DND-41 (cell line): ENCODE measurements at regions not wholly inside any gene's neighbourhood (a gene's known extent, or its start where the extent isn't known, plus 50 kb on each side); places are given as distances from the start of the nearest gene placed in this dataset.

ENCODE experiments used
- ATAC-seq: fragments of 200-7000 bp; cut with Tn5 transposase; 3 replicates; pipeline ENCODE4 v1.9.1; 2021; ENCODE audit warnings: low read depth; ENCODE audit not compliant: insufficient read depth
- DNase-seq: peaks from one replicate; pipeline ENCODE4 v3.0.0-alpha.2; 2020
- H2AFZ ChIP-seq: 2 replicates; pipeline ENCODE4 v1.6.0; 2012; ENCODE audit warnings: low read depth, low read length
- H3K27ac ChIP-seq: 2 replicates; pipeline ENCODE4 v1.5.1; 2012; ENCODE audit warnings: low read length, inconsistent platforms
- H3K27me3 ChIP-seq: fragments of 200-600 bp; sonication (generic); 2 replicates; pipeline ENCODE4 v1.6.0; 2012; ENCODE audit warnings: low read length, mild to moderate bottlenecking, inconsistent platforms; ENCODE audit not compliant: insufficient read depth, poor library complexity
- H3K36me3 ChIP-seq: 2 replicates; pipeline ENCODE4 v1.5.1; 2012; ENCODE audit warnings: low read length, inconsistent platforms; ENCODE audit not compliant: insufficient read depth
- H3K4me1 ChIP-seq: 2 replicates; pipeline ENCODE4 v1.5.1; 2012; ENCODE audit warnings: mild to moderate bottlenecking, low read length; ENCODE audit not compliant: insufficient read depth
- H3K4me2 ChIP-seq: 2 replicates; pipeline ENCODE4 v1.6.0; 2012; ENCODE audit warnings: mild to moderate bottlenecking, moderate library complexity, low read length, inconsistent platforms; ENCODE audit not compliant: insufficient read depth
- H3K4me3 ChIP-seq, 2 experiments: fragments of 200-600 bp in 1 of 2; shearing (Covaris generic) in 1 of 2; 2 replicates each; pipeline ENCODE4 v1.5.1; 2012 to 2016; ENCODE audit warnings: inconsistent platforms in 2 of 2, low read length in 2 of 2, mild to moderate bottlenecking in 2 of 2, low read depth in 1 of 2, moderate library complexity in 1 of 2
- H3K79me2 ChIP-seq: 2 replicates; pipeline ENCODE4 v1.6.0; 2012; ENCODE audit warnings: low read length, inconsistent platforms; ENCODE audit not compliant: insufficient read depth
- H3K9ac ChIP-seq: 2 replicates; pipeline ENCODE4 v1.6.0; 2012; ENCODE audit warnings: low read depth, mild to moderate bottlenecking, inconsistent platforms, low read length, moderate library complexity
- H3K9me3 ChIP-seq: 2 replicates; pipeline ENCODE4 v1.5.1; 2012; ENCODE audit warnings: low read length, moderate library complexity, mild to moderate bottlenecking, inconsistent platforms; ENCODE audit not compliant: insufficient read depth, severe bottlenecking
- H4K20me1 ChIP-seq: 2 replicates; pipeline ENCODE4 v1.6.0; 2012; ENCODE audit warnings: low read length; ENCODE audit not compliant: insufficient read depth
- CTCF ChIP-seq: IDR thresholded peaks from 2 replicates; pipeline ENCODE4 v1.5.1; 2012; ENCODE audit warnings: borderline replicate concordance, low read length, moderate library complexity, mild to moderate bottlenecking; ENCODE audit not compliant: poor library complexity, severe bottlenecking; ENCODE audit errors: extremely low read depth
- EZH2 ChIP-seq: IDR thresholded peaks from 3 replicates; pipeline ENCODE4 v1.6.1; 2012; ENCODE audit warnings: borderline replicate concordance, low read depth, mild to moderate bottlenecking, moderate library complexity, low read length, inconsistent platforms; ENCODE audit not compliant: severe bottlenecking

- Histone ChIP-seq H3K27ac (no peak overlapping the region), H3K9me3 (no peaks in the 10 kb centered on the region), H3K4me1 (no peaks in the 10 kb centered on the region), H4K20me1 (no peaks in the 10 kb centered on the region), H3K36me3 (no peaks in the 10 kb centered on the region), H3K9ac (no peak overlapping the region), H3K4me2 (no peak overlapping the region), H3K79me2 (no peaks in the 10 kb centered on the region), H3K4me3 (no peak overlapping the region), H3K27me3 (no peaks in the 10 kb centered on the region), H2AFZ (no peak overlapping the region)
- DNase-seq: no peak
- no peak for ATAC-seq
- TF ChIP-seq CTCF (no peak), EZH2 (no peak)
Measured at GRCh38 chr17:14840616-14841231, 424.4 kb downstream of the PMP22 start.

- H3K4me3 ChIP-seq: no peak overlapping the region
- H3K27me3 ChIP-seq: no peaks in the 10 kb centered on the region
- H4K20me1 ChIP-seq: no peaks in the 10 kb centered on the region
- no peaks in the 10 kb centered on the region for H3K36me3 ChIP-seq
- no peak overlapping the region for H3K9ac ChIP-seq
- H3K4me1 ChIP-seq: peaks cover 3% of the 10 kb centered on the region
- no peak overlapping the region for H3K27ac ChIP-seq
- no peak overlapping the region for H3K4me2 ChIP-seq
- no peak overlapping the region; the same call in 1 of the 2 replicates for H2AFZ ChIP-seq
- H3K9me3 ChIP-seq: peaks cover 2% of the 10 kb centered on the region
- no peaks in the 10 kb centered on the region for H3K79me2 ChIP-seq
- TF ChIP-seq EZH2 (no peak), CTCF (no peak)
- ATAC-seq (no peak), DNase-seq (no peak)
Measured at GRCh38 chr17:14838567-14838966, 426.6 kb downstream of the PMP22 start.

- Histone ChIP-seq H4K20me1 (no peaks in the 10 kb centered on the region), H3K27ac (no peak overlapping the region), H3K27me3 (no peaks in the 10 kb centered on the region), H3K4me1 (peaks cover 12% of the 10 kb centered on the region), H3K4me2 (no peak overlapping the region), H3K79me2 (no peaks in the 10 kb centered on the region), H2AFZ (peak overlapping the region; percentile 20; the same call in 1 of the 2 replicates), H3K4me3 (no peak overlapping the region), H3K9me3 (peaks cover 2% of the 10 kb centered on the region), H3K36me3 (no peaks in the 10 kb centered on the region), H3K9ac (no peak overlapping the region)
- TF ChIP-seq CTCF: no peak
- TF ChIP-seq EZH2: no peak
- DNase-seq: peak; percentile 9
- ATAC-seq: peak; percentile 66; the same call in 2 of the 3 replicates
Measured at GRCh38 chr17:14833201-14833785, 431.8 kb downstream of the PMP22 start.
